ENCODE measurements at regions not wholly inside any gene's neighbourhood (a gene's known extent, or its start where the extent isn't known, plus 50 kb on each side); places are given as distances from the start of the nearest gene placed in this dataset.

DNA sequence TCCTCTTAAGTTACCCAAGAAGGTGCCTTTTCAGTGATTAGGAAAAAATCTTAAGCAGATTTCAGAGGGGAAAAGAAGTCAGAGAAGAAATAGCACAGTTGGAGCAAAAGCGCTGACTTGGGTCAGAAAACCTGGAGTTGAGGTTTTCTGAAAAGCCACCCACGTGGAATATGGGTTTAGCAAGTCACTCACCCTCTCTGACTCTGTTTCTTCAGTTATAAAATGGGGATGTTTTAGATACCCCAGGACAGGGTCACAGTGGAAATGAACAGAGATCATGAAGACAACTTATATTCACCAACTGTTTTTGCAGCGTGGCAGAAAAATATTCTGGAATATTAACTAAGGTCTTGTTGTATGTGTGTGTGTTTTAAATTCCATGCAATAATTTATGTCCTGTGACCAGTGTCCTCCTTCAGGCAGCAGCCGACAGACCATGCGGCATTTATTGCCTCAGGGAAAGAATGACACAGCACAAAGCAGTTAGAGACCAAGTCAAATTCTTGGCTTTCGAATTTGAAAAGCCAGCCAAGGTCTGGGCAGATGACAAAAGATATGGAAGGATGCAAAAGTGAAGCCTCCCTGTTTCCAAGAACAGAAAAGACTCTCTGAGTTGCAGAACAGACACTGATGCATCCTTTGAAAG lies 119.9 kb downstream of the MIAT start:
- no peak overlapping the region for H3K4me2 ChIP-seq
- no peak overlapping the region for H3K27ac ChIP-seq

GRCh38 chr22:26778372-26778771 lies 121.0 kb downstream of the MIAT start:
- Histone ChIP-seq H4K20me1 (no peaks in the 10 kb centered on the region; a peak in 1 of 22 replicates), H3K4me2 (no peak overlapping the region), H3K36me3 (peaks cover 61 to 93% (median 85%) of the 10 kb centered on the region in 11 experiments), H3K4me3 (no peak overlapping the region), H3K9ac (no peak overlapping the region), H3K27me3 (no peaks in the 10 kb centered on the region), H3K27ac (no peak overlapping the region), H3K9me3 (replicated peaks in 1 of 11) (peaks cover 6 to 22% (median 11%) of the 10 kb centered on the region in 11 experiments; a peak in 16 of 22 replicates), H3K4me1 (no peaks in the 10 kb centered on the region)
- TF ChIP-seq Cebpa-rat (IDR thresholded peaks at IDR 0.05): no peak

More for the DNA sequence above, 119.9 kb downstream of the MIAT start:
- no peaks in the 10 kb centered on the region for H3K4me1 ChIP-seq
- H3K4me3 ChIP-seq: no peak overlapping the region
- TF ChIP-seq Cebpa-rat (IDR thresholded peaks at IDR 0.05): no peak
- no peak overlapping the region for H3K9ac ChIP-seq
- H3K36me3 ChIP-seq: peaks cover 58 to 83% (median 78%) of the 10 kb centered on the region in 11 experiments
- H4K20me1 ChIP-seq: no peaks in the 10 kb centered on the region; a peak in 1 of 22 replicates
- H3K9me3 ChIP-seq (replicated peaks in 1 of 11): peaks cover 6 to 22% (median 11%) of the 10 kb centered on the region in 11 experiments; a peak in 16 of 22 replicates
- H3K27me3 ChIP-seq: no peaks in the 10 kb centered on the region

DNA sequence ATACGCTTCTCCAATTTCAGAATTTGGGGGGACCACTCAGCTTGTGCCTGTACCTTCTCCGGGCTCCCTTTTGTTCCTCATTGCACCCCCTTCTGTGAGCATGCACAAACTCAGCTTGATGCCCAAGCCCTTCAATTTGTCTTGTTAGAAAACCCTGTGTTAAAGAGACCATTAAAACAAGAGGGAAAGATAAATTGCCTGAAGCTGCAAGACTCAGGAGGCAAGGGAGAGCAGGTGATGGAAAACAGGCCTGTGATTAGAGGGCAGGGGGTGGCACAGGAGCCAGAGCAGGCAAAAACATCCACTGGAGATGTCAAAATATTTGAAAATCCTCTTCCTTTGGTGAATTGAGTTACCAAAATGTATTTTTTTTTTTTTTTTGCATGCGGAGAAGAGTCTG lies 121.7 kb downstream of the MIAT start:
- no peak overlapping the region for H3K4me3 ChIP-seq
- H3K4me2 ChIP-seq: no peak overlapping the region
- no peaks in the 10 kb centered on the region for H3K27me3 ChIP-seq
- H3K9ac ChIP-seq: no peak overlapping the region
- no peak for TF ChIP-seq Cebpa-rat (IDR thresholded peaks at IDR 0.05)
- H3K27ac ChIP-seq: no peak overlapping the region
- no peaks in the 10 kb centered on the region; a peak in 1 of 22 replicates for H4K20me1 ChIP-seq
- no peaks in the 10 kb centered on the region for H3K4me1 ChIP-seq
- peaks cover 6 to 22% (median 11%) of the 10 kb centered on the region in 11 experiments; a peak in 16 of 22 replicates for H3K9me3 ChIP-seq (replicated peaks in 1 of 11)
- peaks cover 68 to 100% (median 90%) of the 10 kb centered on the region in 11 experiments for H3K36me3 ChIP-seq

GRCh38 chr22:26779929-26780328 lies 122.5 kb downstream of the MIAT start:
- peaks cover 61 to 99% (median 88%) of the 10 kb centered on the region in 11 experiments for H3K36me3 ChIP-seq

DNA sequence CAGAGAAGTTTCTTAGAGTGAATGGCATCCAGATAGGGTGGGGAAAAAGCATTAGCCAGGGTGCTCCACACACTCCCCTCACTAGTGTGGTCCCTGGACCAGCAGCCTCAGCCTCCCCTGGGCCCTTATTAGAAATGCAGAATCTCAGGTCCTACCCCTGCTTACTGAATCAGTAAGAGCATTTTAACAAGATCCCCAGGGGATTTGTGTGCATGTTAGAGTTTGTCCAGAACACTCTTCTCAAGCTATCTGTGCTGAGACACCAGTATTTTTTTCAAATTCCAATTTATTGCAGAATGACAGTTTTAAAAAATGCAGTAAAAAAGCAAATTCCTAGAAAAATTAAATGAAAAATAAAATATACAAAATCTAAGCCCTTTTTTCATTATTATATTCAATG lies 123.1 kb downstream of the MIAT start:
- Histone ChIP-seq H3K4me1 (peaks cover 4 to 7% (median 6%) of the 10 kb centered on the region in 10 experiments; a peak in 17 of 20 replicates), H3K27me3 (no peaks in the 10 kb centered on the region), H3K27ac (no peak overlapping the region), H3K4me2 (no peak overlapping the region), H4K20me1 (no peaks in the 10 kb centered on the region; a peak in 1 of 22 replicates), H3K9ac (no peak overlapping the region), H3K36me3 (peaks cover 57 to 95% (median 83%) of the 10 kb centered on the region in 11 experiments), H3K9me3 (replicated peaks in 1 of 11) (peaks cover 6 to 17% (median 10%) of the 10 kb centered on the region in 11 experiments; a peak in 16 of 22 replicates), H3K4me3 (no peak overlapping the region)
- no peak for TF ChIP-seq Cebpa-rat (IDR thresholded peaks at IDR 0.05)

More at GRCh38 chr22:26779929-26780328, 122.5 kb downstream of the MIAT start:
- peaks cover 0 to 1% (median 0%) of the 10 kb centered on the region in 10 experiments; a peak in 5 of 20 replicates for H3K4me1 ChIP-seq
- peaks cover 6 to 22% (median 11%) of the 10 kb centered on the region in 11 experiments; a peak in 16 of 22 replicates for H3K9me3 ChIP-seq (replicated peaks in 1 of 11)
- H3K4me3 ChIP-seq: no peak overlapping the region
- no peaks in the 10 kb centered on the region for H3K27me3 ChIP-seq
- no peak for TF ChIP-seq Cebpa-rat (IDR thresholded peaks at IDR 0.05)
- H3K27ac ChIP-seq: no peak overlapping the region
- H3K9ac ChIP-seq: no peak overlapping the region
- no peak overlapping the region for H3K4me2 ChIP-seq
- no peaks in the 10 kb centered on the region; a peak in 1 of 22 replicates for H4K20me1 ChIP-seq

- peaks cover 6 to 14% (median 8%) of the 10 kb centered on the region in 11 experiments; a peak in 16 of 22 replicates for H3K9me3 ChIP-seq (replicated peaks in 1 of 11)
- H3K4me3 ChIP-seq: no peak overlapping the region
- no peak overlapping the region for H3K9ac ChIP-seq
- H3K4me1 ChIP-seq: peaks cover 8 to 12% (median 11%) of the 10 kb centered on the region in 10 experiments; a peak in 17 of 20 replicates
- H3K27ac ChIP-seq: no peak overlapping the region
- H4K20me1 ChIP-seq: no peaks in the 10 kb centered on the region
- no peaks in the 10 kb centered on the region for H3K27me3 ChIP-seq
- H3K4me2 ChIP-seq: no peak overlapping the region
- no peak for TF ChIP-seq Cebpa-rat (IDR thresholded peaks at IDR 0.05)
- H3K36me3 ChIP-seq: peaks cover 52 to 89% (median 77%) of the 10 kb centered on the region in 11 experiments
These were observed 123.7 kb downstream of the MIAT start for GRCh38 chr22:26781062-26781461.

DNA sequence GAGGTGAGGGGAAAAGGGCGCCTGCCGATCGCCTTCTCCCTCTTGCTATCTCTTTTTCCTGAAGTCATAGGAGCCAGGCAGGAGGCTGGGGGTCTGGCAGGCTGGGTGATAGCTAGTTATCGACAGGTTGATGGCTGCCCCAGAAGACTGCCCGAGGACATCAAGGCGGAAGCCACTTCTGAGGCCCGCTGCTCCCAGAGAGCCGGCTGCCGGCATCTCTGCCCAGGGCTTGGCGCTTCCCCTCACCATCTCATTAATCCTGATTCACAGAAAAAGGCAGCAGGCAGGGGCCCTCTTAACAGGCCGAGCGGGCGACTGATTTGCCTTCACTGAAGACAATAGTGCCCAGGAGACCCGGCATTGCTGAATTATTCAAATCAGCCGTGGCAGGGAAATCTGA lies 124.2 kb downstream of the MIAT start:
- H3K4me3 ChIP-seq: no peak overlapping the region
- H3K27ac ChIP-seq: no peak overlapping the region
- TF ChIP-seq Cebpa-rat (IDR thresholded peaks at IDR 0.05): no peak

DNA sequence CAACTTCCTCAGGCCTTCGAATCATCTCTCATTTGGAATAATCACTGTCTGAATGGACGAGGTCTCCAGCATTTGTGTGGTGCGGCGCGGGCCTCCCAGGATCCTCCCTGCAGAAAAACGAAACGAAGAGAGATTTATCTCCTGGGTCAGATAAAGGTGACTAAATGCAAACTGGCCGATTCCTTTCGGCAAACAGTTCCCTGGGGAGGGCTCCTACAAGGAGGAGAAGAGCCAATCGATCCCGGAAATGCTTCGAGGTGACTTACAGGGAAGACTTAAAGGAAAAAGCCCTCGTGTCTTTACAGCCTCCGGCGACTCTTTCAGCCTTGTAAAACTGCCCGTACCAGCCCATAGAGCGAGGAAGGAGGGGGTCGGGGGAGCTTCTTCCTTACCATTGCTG lies 126.5 kb downstream of the MIAT start:
- no peak overlapping the region for H3K27ac ChIP-seq
- H3K27me3 ChIP-seq: no peaks in the 10 kb centered on the region
- peaks cover 28 to 66% (median 50%) of the 10 kb centered on the region in 11 experiments for H3K36me3 ChIP-seq
- no peak overlapping the region for H3K4me2 ChIP-seq
- no peak for TF ChIP-seq Cebpa-rat (IDR thresholded peaks at IDR 0.05)
- H3K4me1 ChIP-seq: peaks cover 8 to 18% (median 13%) of the 10 kb centered on the region in 10 experiments; a peak in 17 of 20 replicates
- H3K9ac ChIP-seq: no peak overlapping the region
- no peaks in the 10 kb centered on the region; a peak in 1 of 22 replicates for H4K20me1 ChIP-seq
- H3K9me3 ChIP-seq (replicated peaks in 1 of 11): peaks cover 6 to 13% (median 8%) of the 10 kb centered on the region in 11 experiments; a peak in 15 of 22 replicates
- H3K4me3 ChIP-seq: no peak overlapping the region

More for the DNA sequence above, 124.2 kb downstream of the MIAT start:
- Histone ChIP-seq H3K9ac (no peak overlapping the region), H3K27me3 (no peaks in the 10 kb centered on the region), H3K36me3 (peaks cover 47 to 84% (median 72%) of the 10 kb centered on the region in 11 experiments), H3K4me2 (no peak overlapping the region), H3K9me3 (replicated peaks in 1 of 11) (peaks cover 6 to 14% (median 8%) of the 10 kb centered on the region in 11 experiments; a peak in 15 of 22 replicates), H3K4me1 (peaks cover 8 to 17% (median 13%) of the 10 kb centered on the region in 10 experiments; a peak in 17 of 20 replicates), H4K20me1 (no peaks in the 10 kb centered on the region; a peak in 1 of 22 replicates)

DNA sequence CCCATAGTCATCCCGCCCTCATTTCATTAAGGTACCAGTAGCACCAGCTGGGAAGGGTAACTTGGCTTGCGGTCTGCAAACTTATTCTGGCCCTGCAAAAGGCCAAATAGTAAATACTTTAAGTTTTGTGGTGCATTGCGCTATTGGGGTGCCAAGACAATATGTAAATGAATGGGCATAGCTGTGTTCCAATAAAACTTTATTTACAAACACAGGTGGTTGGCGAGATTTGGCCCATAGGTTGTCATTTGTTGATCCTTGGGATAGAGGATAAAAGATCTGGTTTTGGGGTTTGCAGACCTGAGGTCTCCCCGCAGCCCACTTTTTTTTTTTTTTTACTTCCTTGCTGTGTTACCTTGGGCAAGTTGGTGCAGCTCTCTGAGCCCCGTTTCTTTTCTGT lies 127.4 kb downstream of the MIAT start:
- no peak for TF ChIP-seq Cebpa-rat (IDR thresholded peaks at IDR 0.05)
- Histone ChIP-seq H3K27ac (no peak overlapping the region), H3K36me3 (peaks cover 19 to 57% (median 41%) of the 10 kb centered on the region in 11 experiments), H3K4me3 (no peak overlapping the region), H4K20me1 (no peaks in the 10 kb centered on the region; a peak in 2 of 22 replicates), H3K9ac (no peak overlapping the region), H3K4me2 (peak overlapping the region in 4 of 11 experiments; percentile 34 to 69 (median 46); a peak in 7 of 22 replicates), H3K9me3 (replicated peaks in 1 of 11) (peaks cover 2 to 5% (median 4%) of the 10 kb centered on the region in 11 experiments; a peak in 15 of 22 replicates), H3K4me1 (peaks cover 8 to 27% (median 21%) of the 10 kb centered on the region in 10 experiments; a peak in 18 of 20 replicates), H3K27me3 (no peaks in the 10 kb centered on the region)

Data from BLaER1 treated with 17β-estradiol and CSF1 and Interleukin-3, amounts not matched to agents 10 nM and 100 nM (cell line).